Activated CD4-positive, CD25-positive, alpha-beta regulatory T cell treated with anti-CD3 and anti-CD28 coated beads, Interleukin-2, amount 50 U/mL, for 24 hours (primary cell): ENCODE measurements at regions not wholly inside any gene's neighbourhood (a gene's known extent, or its start where the extent isn't known, plus 50 kb on each side); places are given as distances from the start of the nearest gene placed in this dataset.

ENCODE experiments used
- ATAC-seq, 2 donors: fragments of 150-1000 bp; cut with Tn5 transposase; one replicate each; pipeline ENCODE4 v1.10.0; 2021; ENCODE audit warnings: mild to moderate bottlenecking in 1 of 2, moderate library complexity in 1 of 2

GRCh38 chr15:95470529-95470928 is 860.0 kb upstream of the NR2F2 start:
- no peak for ATAC-seq

GRCh38 chr15:95470997-95471689 is 859.4 kb upstream of the NR2F2 start:
- ATAC-seq: no peak

GRCh38 chr15:95471690-95472086 is 858.8 kb upstream of the NR2F2 start:
- no peak for ATAC-seq

- ATAC-seq: no peak
These were observed 855.4 kb upstream of the NR2F2 start for GRCh38 chr15:95475067-95475466.

GRCh38 chr15:95479308-95479707 is 851.2 kb upstream of the NR2F2 start:
- ATAC-seq: no peak

GRCh38 chr15:95485367-95485766 is 845.1 kb upstream of the NR2F2 start:
- ATAC-seq: no peak

- ATAC-seq: no peak
These were observed 844.3 kb upstream of the NR2F2 start for GRCh38 chr15:95486224-95486623.

GRCh38 chr15:95489103-95489502 is 841.4 kb upstream of the NR2F2 start:
- ATAC-seq: no peak

GRCh38 chr15:95492388-95493070 is 838.0 kb upstream of the NR2F2 start:
- ATAC-seq: no peak

GRCh38 chr15:95494971-95495541 is 835.4 kb upstream of the NR2F2 start:
- ATAC-seq: no peak

GRCh38 chr15:95497634-95498033 is 832.9 kb upstream of the NR2F2 start:
- no peak for ATAC-seq

GRCh38 chr15:95498961-95499360 is 831.5 kb upstream of the NR2F2 start:
- ATAC-seq: no peak

- ATAC-seq: no peak
These were observed 831.1 kb upstream of the NR2F2 start for GRCh38 chr15:95499397-95499796.

- no peak for ATAC-seq
These were observed 828.6 kb upstream of the NR2F2 start for GRCh38 chr15:95501865-95502264.

GRCh38 chr15:95503107-95503506 is 827.4 kb upstream of the NR2F2 start:
- no peak for ATAC-seq

GRCh38 chr15:95503640-95504225 is 826.8 kb upstream of the NR2F2 start:
- no peak for ATAC-seq

- no peak for ATAC-seq
These were observed 818.8 kb upstream of the NR2F2 start for GRCh38 chr15:95511671-95512070.

- no peak for ATAC-seq
These were observed 817.6 kb upstream of the NR2F2 start for GRCh38 chr15:95512906-95513305.

- ATAC-seq: no peak
These were observed 810.6 kb upstream of the NR2F2 start for GRCh38 chr15:95519887-95520286.

- peak in 1 of 2 donors; percentile 28 for ATAC-seq
These were observed 810.0 kb upstream of the NR2F2 start for GRCh38 chr15:95520511-95520910.

- no peak for ATAC-seq
These were observed 809.6 kb upstream of the NR2F2 start for GRCh38 chr15:95520922-95521321.

- no peak for ATAC-seq
These were observed 808.0 kb upstream of the NR2F2 start for GRCh38 chr15:95522533-95522932.

- no peak for ATAC-seq
These were observed 801.6 kb upstream of the NR2F2 start for GRCh38 chr15:95528920-95529319.

- no peak for ATAC-seq
These were observed 793.9 kb upstream of the NR2F2 start for GRCh38 chr15:95536638-95537037.
